Ovary (tissue), 7 donors: ENCODE measurements at regions not wholly inside any gene's neighbourhood (a gene's known extent, or its start where the extent isn't known, plus 50 kb on each side); places are given as distances from the start of the nearest gene placed in this dataset.

ENCODE experiments used
- DNase-seq, 5 donors: peaks; one replicate each; pipeline ENCODE4 v3.0.0-alpha.2; 2019 to 2020
- H3K27ac ChIP-seq, 2 donors: fragments of 200-600 bp; one replicate each; pipeline versions ENCODE4 v1.5.1 to v1.8.0; 2019 to 2022
- H3K27me3 ChIP-seq: fragments of 200-600 bp; one replicate; pipeline ENCODE4 v1.8.0; 2022
- H3K36me3 ChIP-seq: fragments of 200-600 bp; sonication (generic); one replicate; pipeline ENCODE4 v1.5.1; 2019
- H3K4me1 ChIP-seq: one replicate; pipeline ENCODE4 v1.8.1; 2013; ENCODE audit warnings: mild to moderate bottlenecking, moderate library complexity; ENCODE audit not compliant: insufficient read depth
- H3K4me3 ChIP-seq: fragments of 200-600 bp; sonication (generic); one replicate; pipeline ENCODE4 v1.5.1; 2017
- H3K9me3 ChIP-seq, 2 donors: fragments of 200-600 bp in 1 of 2; sonication (generic) in 1 of 2; one replicate each; pipeline versions ENCODE4 v1.5.1 to v1.8.1; 2013 to 2019; ENCODE audit warnings: mild to moderate bottlenecking in 1 of 2, moderate library complexity in 1 of 2
- EP300 ChIP-seq: sonication (generic); formaldehyde crosslinking; IDR thresholded peaks from one replicate; pipeline ENCODE4 v1.6.1; 2017; ENCODE audit warnings: antibody characterized with exemption
- POLR2A ChIP-seq: fragments of 450-650 bp; IDR thresholded peaks from one replicate; pipeline ENCODE4 v1.6.1; 2017; ENCODE audit warnings: antibody characterized with exemption, mild to moderate bottlenecking, moderate library complexity
- WGBS, 3 donors: extraction: QIAGEN DNeasy Blood & Tissue Kit in 1 of 3; methylation state at CpG; one replicate each; pipeline versions ENCODE4 v1.1.5 to v1.1.7; 2013 to 2017; 5-methylcytosine and 5-hydroxymethylcytosine counted together
- intact Hi-C, 4 donors: fragments of 100-400 bp; cut with DNase I; formaldehyde crosslinking; loops; one replicate each; pipeline versions ENCODE4 v1.11.0 to v1.15.1; 2022 to 2023
- TF ChIP-seq, protein P1 (sequence below), 3 donors: fragments of 450-650 bp in 2 of 3; fragments of 200-600 bp in 1 of 3; IDR thresholded peaks; one replicate each; pipeline versions ENCODE4 v1.5.1 to v1.8.0; 2016 to 2022; ENCODE audit warnings: antibody characterized with exemption in 3 of 3, mild to moderate bottlenecking in 1 of 3
- donor health status: DM: no; HTN: no; CAD: no; lungs with moderate emphysema.
- donor health status: DM: no; HTN: no; CAD: no.
- donor health status: Bipolar disorder and iron deficiency.
- donor health status: DM: no; HTN: no; CAD: no.
- donor health status: DM: yes; HTN: yes; CAD: no.

DNA sequence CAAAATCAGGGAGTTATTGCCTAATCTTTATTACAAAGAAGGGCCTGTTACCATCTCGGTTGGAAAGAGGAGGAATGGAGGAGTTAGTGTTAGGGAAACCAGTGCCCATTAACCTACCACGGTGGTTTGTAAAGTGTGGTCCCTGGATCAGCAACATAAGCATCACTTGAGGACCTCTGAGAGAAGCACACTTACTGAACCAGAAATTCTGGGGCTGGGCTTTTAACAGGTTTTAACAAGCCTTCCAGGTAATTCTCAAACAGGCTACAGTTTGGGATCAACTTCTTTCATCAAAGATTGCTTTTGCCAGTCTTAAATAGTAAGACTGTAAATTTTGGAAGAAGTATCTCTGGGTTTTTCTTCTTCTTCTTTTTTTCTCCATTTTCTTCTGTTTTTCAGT lies 329.5 kb upstream of the JAG1 start:
- no peaks in the 10 kb centered on the region for H3K4me1 ChIP-seq
- 64 to 83% (median 76%) methylated on average over 2 of the region's 2 CpGs for WGBS, 3 donors
- H3K27ac ChIP-seq, result no peak overlapping the region
- no peaks in the 10 kb centered on the region for H3K36me3 ChIP-seq
- H3K27me3 ChIP-seq, result no peaks in the 10 kb centered on the region
- H3K4me3 ChIP-seq, result no peak overlapping the region
- intact Hi-C loops, result no loop called here
- DNase-seq, result no peak
- H3K9me3 ChIP-seq, result no peaks in the 10 kb centered on the region
- TF ChIP-seq, protein P1, sequence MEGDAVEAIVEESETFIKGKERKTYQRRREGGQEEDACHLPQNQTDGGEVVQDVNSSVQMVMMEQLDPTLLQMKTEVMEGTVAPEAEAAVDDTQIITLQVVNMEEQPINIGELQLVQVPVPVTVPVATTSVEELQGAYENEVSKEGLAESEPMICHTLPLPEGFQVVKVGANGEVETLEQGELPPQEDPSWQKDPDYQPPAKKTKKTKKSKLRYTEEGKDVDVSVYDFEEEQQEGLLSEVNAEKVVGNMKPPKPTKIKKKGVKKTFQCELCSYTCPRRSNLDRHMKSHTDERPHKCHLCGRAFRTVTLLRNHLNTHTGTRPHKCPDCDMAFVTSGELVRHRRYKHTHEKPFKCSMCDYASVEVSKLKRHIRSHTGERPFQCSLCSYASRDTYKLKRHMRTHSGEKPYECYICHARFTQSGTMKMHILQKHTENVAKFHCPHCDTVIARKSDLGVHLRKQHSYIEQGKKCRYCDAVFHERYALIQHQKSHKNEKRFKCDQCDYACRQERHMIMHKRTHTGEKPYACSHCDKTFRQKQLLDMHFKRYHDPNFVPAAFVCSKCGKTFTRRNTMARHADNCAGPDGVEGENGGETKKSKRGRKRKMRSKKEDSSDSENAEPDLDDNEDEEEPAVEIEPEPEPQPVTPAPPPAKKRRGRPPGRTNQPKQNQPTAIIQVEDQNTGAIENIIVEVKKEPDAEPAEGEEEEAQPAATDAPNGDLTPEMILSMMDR (IDR thresholded peaks at IDR 0.05), result no peak
- TF ChIP-seq EP300 (no peak), POLR2A (no peak)

DNA sequence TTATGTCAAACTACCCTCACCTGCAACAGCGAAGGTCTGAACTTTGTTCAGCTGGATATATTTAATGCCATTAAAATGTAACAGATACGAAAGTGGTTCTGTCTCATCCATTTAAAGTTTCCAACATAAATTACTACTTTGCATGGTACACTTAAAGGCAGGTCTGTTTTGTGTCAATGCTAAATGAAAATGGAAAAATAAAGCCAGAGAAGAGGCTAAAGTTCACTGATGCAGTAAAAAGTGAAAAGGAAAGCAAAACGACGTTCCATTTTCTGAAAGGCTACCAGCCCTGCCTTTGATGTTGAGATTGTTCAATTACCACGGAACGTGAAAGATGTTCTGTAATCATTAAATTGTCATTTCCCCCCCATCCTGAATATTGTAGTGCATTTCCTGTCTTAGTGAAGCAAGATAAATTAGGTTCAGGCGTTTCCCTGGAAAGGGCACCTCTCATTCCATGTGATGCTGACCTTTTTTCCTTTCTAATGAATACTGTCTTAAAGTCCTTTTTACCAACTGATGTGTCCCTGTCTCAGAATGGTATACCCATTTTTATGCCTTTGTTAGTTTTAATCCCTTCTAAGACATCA lies 334.7 kb upstream of the JAG1 start:
- intact Hi-C loops, result no loop called here
- no peak overlapping the region for H3K4me3 ChIP-seq
- H3K36me3 ChIP-seq, result no peaks in the 10 kb centered on the region
- no peaks in the 10 kb centered on the region for H3K9me3 ChIP-seq
- H3K4me1 ChIP-seq, result no peaks in the 10 kb centered on the region
- no peak overlapping the region for H3K27ac ChIP-seq
- WGBS, 3 donors, result 36 to 37% (median 37%) methylated on average over 7 of the region's 7 CpGs
- no peak for DNase-seq
- TF ChIP-seq EP300 (no peak), POLR2A (no peak)
- TF ChIP-seq, protein P1 (IDR thresholded peaks at IDR 0.05), result no peak
- no peaks in the 10 kb centered on the region for H3K27me3 ChIP-seq

DNA sequence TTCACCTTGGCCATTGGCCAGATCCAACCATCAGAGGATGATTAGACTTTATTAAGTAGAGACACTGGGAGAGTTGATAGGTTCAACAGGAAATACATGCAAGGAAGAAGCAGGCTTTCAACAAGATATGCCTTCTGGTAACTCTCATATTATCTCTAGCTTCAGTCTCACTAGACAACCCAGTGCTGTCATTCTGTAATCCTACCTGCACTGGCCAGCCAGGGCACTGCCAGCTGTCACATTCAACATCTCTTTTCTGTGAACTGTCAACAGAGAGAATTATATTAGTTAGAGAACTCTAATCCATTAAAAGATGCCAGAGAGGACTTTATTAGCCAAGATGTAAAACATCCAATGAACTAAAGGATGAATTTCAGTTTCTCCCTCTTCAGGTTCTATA lies 337.9 kb upstream of the JAG1 start:
- no peak overlapping the region for H3K4me3 ChIP-seq
- TF ChIP-seq POLR2A, result no peak
- no peak for TF ChIP-seq EP300
- TF ChIP-seq, protein P1 (IDR thresholded peaks at IDR 0.05), result no peak

DNA sequence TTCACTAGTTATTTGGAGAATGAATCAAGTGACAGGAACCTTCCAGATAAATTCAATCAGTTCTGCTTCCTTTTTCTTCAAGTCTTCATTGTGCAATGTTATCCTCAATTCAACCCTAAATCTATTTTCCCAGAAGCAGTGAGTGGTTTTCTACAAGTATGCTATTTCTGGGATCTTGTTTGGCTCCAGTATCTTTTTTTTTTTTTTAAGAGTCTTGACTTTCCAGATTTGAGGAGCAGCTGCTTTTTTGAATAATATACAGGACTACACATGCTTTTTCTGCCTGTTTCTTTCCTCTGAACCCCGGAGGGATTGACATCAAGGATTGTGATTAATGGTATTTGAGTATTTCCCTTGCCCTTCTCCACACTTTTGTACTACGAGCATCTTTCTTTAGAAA lies 339.2 kb upstream of the JAG1 start:
- peak; percentile 49 for TF ChIP-seq EP300
- TF ChIP-seq, protein P1 (IDR thresholded peaks at IDR 0.05), result no peak
- Histone ChIP-seq H3K4me1 (no peaks in the 10 kb centered on the region), H3K36me3 (no peaks in the 10 kb centered on the region), H3K27ac (no peak overlapping the region), H3K4me3 (no peak overlapping the region), H3K9me3 (no peaks in the 10 kb centered on the region), H3K27me3 (no peaks in the 10 kb centered on the region)
- intact Hi-C loops, result no loop called here
- no peak for DNase-seq
- 33 to 49% (median 34%) methylated on average over 2 of the region's 2 CpGs for WGBS, 3 donors

More for the DNA sequence above, 337.9 kb upstream of the JAG1 start:
- H3K9me3 ChIP-seq, result no peaks in the 10 kb centered on the region
- no peak for DNase-seq
- H3K27ac ChIP-seq, result no peak overlapping the region
- intact Hi-C loops, result no loop called here
- H3K36me3 ChIP-seq, result no peaks in the 10 kb centered on the region
- no peaks in the 10 kb centered on the region for H3K4me1 ChIP-seq
- no peaks in the 10 kb centered on the region for H3K27me3 ChIP-seq
